UCSD-AML1 (cell line): ENCODE measurements at regions not wholly inside any gene's neighbourhood (a gene's known extent, or its start where the extent isn't known, plus 50 kb on each side); places are given as distances from the start of the nearest gene placed in this dataset.

ENCODE experiments used
- DNase-seq: peaks from one replicate; lab custom pipeline; 2025; ENCODE audit not compliant: unreplicated experiment; lab: John Stamatoyannopoulos, UW

- no peak for DNase-seq
Measured at GRCh38 chr10:44180321-44181168, 204.4 kb downstream of the CXCL12 start.

- DNase-seq, result no peak
Measured at GRCh38 chr10:44178856-44179255, 206.0 kb downstream of the CXCL12 start.

DNA sequence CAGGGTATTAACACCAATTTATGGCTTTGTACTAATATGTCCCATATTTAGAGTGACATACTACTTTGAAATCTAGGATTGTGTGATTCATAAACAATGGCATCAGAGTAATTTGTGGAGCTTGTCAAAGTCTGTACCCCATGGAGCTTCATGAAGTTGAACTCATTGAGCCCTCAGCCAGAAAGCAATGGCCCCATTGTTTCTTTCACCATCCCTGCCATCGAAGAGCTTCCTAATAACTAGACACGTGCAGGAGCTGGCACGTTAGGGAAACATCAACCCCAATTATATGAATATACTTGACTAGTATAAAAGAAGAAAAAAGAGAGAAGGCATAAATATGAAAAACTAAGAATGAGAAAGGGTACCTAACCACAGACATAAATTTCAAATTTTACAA, 206.6 kb downstream of the CXCL12 start:
- DNase-seq, result no peak

- no peak for DNase-seq
Measured at GRCh38 chr10:44177610-44178009, 207.3 kb downstream of the CXCL12 start.

DNA sequence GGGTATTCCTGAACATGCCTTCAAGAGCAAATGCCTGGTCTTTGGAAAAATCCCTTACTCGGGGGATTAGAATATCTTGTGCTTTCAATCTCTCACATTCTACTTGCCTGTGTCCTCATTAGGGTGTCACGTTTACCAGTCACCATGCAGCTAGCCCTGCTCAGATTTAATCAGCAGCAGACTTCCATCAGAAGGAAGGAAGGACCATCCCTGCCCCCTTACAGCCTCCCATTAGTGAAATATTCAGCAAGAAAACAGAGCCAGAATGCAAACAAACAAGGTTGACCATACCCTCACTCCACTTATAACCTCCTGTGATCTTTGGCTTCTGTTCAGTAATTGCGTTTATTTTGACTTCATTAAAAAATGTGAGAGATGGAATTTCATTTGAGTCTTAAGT, 208.6 kb downstream of the CXCL12 start:
- DNase-seq, result no peak

GRCh38 chr10:44173608-44173894, 211.3 kb downstream of the CXCL12 start:
- no peak for DNase-seq

- DNase-seq, result no peak
Measured at GRCh38 chr10:44172883-44173607, 211.9 kb downstream of the CXCL12 start.

DNA sequence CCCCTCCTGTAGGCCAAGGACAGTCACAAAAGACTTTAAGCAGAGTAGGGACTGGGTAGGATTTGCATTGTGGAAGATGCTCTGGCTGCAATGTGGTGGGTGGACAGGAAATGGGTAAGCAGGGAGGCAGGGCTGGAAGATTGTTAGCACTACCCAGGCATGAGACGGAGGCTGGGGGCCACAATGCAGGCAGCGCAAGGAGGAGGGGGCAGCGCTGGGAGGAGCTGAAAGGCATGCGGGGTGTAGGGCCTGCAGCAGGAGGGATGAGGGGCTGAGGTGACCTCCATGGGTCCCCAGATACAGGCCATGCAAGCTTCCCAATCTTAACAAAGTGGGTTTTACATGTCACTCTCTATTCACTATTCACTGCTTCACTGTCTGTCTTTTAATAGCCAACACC, 213.1 kb downstream of the CXCL12 start:
- DNase-seq, result no peak

GRCh38 chr10:44168478-44168877, 216.4 kb downstream of the CXCL12 start:
- no peak for DNase-seq

- no peak for DNase-seq
Measured at GRCh38 chr10:44167752-44168151, 217.1 kb downstream of the CXCL12 start.

DNA sequence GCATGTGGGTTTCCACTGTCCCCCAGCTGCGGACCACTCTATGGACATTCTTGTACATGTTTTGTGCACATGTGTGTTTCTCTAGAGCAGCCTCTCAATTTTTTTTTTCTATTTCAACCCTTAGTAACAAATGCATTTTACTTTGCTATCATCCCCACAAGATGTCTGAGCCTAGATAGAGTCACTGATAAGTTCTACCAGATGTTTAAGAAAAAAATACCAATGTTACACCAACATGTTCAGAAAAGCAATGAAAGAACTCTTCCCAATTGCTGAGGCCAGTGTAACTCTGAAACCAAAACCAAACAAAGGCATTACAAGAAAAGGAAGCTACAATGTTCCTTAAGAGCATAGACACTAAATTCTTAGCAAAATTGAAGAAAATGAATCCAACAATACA, 218.5 kb downstream of the CXCL12 start:
- no peak for DNase-seq

GRCh38 chr10:44164251-44164956, 220.5 kb downstream of the CXCL12 start:
- DNase-seq, result no peak

GRCh38 chr10:44161184-44161583, 223.7 kb downstream of the CXCL12 start:
- DNase-seq, result no peak

GRCh38 chr10:44157574-44157973, 227.3 kb downstream of the CXCL12 start:
- no peak for DNase-seq

DNA sequence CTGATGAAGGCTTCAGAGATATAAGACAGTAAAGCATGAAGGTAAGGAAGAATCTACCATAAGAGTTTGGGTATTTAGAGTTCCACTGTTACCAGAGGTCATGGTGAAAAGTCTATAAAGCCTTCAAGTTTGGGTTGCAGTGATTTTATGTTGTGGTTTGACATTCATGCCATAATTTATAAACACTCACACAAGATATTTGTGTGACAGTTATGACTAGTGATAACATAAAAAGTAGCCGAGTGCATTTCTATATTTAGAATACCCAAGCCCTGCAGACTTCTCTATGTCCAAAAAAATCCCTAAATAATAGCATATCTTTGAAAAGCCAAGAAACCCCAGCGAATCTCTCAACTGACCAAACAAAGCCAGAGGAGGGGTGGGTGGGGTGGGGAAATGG, 229.9 kb downstream of the CXCL12 start:
- no peak for DNase-seq

DNA sequence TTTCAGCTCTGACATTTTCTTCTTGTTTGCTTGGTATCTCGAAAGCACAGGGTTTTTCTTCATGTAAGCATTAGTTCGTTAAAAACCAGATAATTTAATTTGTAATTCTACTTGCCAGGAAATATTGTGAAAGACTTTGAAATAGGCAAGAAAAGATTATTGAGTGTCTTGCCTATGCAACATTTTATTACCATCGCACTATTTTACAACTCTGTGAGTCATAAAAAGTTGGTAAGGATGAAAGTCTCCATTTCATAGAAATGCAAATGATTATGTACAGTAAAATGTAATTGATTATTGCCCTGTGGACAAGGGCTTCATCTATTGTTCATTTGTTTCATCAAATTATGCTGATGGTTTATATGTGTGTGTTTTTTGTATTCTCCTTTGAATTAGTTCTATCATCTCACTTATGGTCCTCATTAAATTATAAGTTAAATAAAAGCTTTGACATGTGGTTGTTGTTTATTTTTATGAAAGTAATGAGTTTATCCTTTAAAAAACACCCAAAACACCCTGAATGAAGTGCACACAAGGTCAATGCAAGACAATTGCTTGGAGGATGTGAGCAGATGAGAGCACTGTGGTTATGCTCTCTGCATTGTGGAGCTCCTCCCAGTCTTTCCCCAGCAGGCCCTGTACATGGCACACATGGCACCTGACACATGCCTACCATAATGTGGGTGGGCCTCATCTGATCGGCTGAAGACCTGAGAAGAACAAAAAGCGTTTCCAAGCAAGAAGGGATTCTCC, 230.8 kb downstream of the CXCL12 start:
- DNase-seq, result no peak

DNA sequence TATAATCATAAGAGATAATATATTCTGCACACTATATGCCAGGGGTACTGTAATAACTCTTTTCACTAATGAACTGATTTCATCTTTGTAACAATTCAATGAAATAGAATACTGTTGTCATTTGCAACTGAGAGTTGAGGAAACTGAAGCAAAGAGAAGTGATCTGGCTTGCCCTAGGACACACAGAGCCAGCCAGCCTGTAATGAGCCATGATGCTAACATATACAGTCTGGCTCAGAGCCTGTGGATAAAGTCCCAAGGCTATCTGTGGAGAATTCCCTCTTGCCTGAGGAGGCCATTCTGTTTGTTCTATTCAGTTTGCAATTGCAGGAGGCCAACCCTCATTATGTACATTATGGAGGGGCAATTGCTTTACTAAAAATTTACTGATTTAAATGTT, 241.3 kb downstream of the CXCL12 start:
- no peak for DNase-seq

- no peak for DNase-seq
Measured at GRCh38 chr10:44132361-44133289, 252.3 kb downstream of the CXCL12 start.

DNA sequence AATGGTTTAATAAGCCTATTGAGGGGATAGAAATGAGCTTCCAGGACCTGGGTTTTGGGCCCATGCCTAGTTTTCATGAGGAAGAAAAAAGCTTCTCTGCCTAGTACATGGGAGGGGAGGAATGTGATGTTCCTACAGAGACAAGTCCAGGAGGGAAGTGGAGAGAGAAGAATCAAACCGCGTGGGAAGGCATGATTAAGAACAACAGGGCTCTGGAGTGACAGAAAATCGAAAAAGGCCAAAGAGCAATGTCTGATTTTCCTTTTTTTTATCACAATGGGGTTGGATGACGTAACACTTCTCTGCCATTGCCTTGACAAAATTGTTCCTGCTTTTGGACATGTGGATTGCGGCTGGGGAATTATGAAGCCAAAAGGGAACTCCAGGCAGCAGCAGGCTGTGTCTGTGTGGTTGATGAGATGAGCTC, 258.6 kb downstream of the CXCL12 start:
- no peak for DNase-seq

DNA sequence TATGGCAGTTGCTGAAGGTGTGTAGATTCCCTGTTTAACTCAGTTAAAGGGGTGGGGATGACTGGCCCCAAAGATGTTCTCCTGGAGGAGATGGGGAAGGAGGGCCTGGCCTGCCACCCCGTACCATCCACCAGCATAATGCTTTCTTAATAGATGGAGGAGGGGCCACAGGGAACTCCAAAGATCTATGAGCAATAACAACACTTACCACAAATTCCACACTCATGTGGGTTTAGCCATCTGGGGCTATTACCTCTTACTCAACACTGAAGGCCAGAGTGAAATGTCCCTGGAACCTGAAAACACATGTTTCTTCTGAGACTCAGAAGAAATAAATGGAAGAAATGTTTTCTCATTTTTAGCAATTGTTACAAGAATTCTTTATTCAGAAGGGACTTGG, 259.0 kb downstream of the CXCL12 start:
- no peak for DNase-seq
